HG03135 (cell line): ENCODE measurements at regions not wholly inside any gene's neighbourhood (a gene's known extent, or its start where the extent isn't known, plus 50 kb on each side); places are given as distances from the start of the nearest gene placed in this dataset.
"Not testable (repeated sequence)": the region's sequence is repeated elsewhere in the genome, so short reads cannot be mapped to it uniquely, and the experiment has no call there.

ENCODE experiments used
- ATAC-seq: cut with Tn5 transposase; IDR thresholded peaks from one replicate; pipeline ENCODE4 v1.9.1; 2021; ENCODE audit warnings: mild to moderate bottlenecking, moderate library complexity; ENCODE audit not compliant: unreplicated experiment

GRCh38 chr22:49698616-49699015, 129.1 kb downstream of the BRD1 start:
- ATAC-seq = not testable (repeated sequence)

DNA sequence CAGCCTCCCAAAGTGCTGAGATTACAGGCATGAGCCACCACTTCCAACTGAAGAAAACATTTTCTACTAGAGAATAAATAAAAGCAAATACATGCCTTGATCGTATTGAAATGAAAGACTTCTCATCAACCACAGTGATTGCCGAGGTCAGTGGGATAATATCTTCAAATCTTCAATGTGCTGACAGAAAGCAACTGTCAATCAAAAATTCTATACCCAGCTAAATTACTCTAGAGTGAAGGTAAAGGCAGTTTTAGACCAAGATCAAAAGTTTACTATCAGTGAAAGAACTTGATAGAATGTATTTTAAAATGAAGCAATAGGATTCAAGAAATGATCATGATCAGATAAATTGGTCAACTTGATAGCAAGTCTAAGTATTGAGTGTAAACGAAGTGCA, 130.6 kb downstream of the BRD1 start:
- no peak for ATAC-seq

DNA sequence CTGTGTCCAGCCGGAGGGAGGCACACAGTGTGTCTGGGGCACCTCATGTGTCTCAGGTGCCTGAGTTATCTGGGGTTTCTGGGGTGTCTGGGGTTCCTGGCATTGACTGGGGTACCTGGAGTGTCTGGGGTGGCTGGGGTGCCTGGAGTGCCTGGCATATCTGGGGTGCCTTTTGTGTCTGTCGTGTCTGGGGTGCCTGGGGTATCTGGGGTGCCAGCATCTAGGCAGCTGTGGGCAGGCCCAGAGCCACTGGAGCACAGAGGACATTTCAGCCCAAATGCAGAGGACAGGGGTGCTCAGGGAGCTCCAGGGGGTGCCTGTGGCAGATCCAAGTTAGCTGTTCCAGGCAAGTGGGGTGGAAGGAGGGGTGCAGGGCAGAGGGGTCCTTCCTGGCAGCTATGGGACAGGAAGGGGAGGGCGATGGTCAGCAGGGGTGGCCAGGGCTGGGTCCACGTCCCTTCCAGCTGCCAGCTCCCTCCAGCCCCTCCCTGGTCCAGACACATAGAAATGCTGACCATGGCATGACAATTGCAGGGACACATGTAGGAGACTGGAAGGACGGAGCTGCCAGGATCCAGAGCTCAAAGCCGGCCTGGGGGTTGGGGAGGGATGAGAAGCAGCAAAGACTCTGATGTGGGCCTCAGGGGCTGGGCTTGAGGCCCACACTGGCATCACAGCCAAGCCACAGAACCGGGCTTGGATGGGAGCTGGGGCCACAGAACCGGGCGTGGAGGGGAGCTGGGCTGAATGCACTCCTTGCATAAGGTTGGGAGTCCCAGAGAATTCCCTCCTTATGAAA, 133.0 kb downstream of the BRD1 start:
- ATAC-seq = no peak

DNA sequence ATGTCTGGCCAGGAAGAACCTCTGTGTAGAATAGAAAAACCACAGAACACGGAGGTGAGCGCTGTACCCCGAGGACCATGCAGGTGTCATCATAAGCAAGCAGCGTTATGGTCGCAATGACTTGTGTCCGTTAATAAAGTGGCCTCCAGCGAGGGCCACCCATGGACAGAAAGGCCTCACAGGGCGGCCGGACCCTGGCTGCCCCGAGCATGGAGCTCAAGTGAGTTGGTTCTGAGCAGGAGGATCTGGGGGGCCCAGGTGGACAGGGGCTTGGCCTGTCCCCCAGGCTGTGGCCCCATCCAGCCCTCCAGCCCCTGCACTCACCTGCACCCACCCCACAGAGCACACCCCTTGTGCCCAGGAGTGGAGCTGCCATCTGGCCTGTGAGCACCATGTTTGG, 133.8 kb downstream of the BRD1 start:
- no peak for ATAC-seq

DNA sequence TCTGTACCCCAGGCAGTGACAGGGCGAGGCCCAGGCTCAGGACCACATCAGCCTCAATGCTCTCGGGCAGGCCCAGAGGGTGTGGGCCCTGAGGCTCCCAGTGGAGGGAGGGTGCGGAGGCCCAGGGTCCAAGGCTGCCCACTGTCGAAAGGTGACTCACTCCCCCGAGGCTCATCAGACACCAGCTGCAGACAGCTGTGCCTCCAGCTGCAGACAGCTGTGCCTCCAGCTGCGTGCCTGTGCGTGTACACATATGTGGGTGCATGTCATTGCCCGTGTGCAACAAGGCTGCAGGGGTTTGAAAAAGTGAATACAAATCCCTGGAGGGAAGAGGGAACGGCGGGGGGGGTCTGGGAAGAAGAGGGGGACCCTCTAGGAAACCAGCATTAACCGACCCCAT, 134.3 kb downstream of the BRD1 start:
- ATAC-seq = no peak

- ATAC-seq = no peak
Measured at GRCh38 chr22:49692499-49693225, 135.0 kb downstream of the BRD1 start.

GRCh38 chr22:49691256-49691655, 136.4 kb downstream of the BRD1 start:
- no peak for ATAC-seq

GRCh38 chr22:49690454-49690853, 137.2 kb downstream of the BRD1 start:
- no peak for ATAC-seq

- no peak for ATAC-seq
Measured at GRCh38 chr22:49689858-49690257, 137.8 kb downstream of the BRD1 start.

GRCh38 chr22:49689255-49689770, 138.4 kb downstream of the BRD1 start:
- ATAC-seq = no peak

DNA sequence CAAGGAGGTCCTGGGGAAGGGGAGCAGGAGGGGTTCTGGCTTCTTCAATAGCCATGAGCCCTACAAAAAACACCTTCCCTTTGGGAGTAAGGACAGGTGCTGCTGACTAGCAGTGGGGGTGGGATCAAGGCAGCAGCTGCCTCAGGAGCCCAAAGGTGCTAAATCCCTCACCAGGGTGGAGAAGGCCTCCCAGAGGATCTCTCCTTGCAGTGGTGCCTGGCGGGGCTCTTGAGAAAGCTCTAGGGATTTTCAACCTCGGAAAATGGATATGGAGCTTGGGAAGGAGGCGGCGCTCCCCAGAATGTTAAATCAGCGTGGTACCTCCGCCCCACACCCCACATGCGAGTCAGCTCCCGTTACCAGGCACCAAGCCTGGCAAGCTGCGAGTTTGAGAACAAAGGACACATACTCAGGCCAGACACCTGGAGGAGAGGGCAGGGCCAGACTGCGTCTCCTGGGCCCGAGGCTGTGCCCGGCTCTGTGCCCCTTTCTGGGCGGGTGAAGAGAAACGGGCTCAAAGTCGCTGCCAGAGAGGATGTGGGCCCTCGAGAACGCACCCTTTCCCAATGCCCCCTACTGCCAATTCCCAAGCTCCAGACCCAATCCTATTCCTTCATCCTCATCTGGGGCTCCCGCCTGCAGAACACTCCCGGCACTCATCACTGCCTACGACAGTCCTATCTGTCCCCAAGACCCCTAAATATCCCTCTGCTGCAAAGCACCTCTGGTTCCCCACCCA, 139.0 kb downstream of the BRD1 start:
- no peak for ATAC-seq

DNA sequence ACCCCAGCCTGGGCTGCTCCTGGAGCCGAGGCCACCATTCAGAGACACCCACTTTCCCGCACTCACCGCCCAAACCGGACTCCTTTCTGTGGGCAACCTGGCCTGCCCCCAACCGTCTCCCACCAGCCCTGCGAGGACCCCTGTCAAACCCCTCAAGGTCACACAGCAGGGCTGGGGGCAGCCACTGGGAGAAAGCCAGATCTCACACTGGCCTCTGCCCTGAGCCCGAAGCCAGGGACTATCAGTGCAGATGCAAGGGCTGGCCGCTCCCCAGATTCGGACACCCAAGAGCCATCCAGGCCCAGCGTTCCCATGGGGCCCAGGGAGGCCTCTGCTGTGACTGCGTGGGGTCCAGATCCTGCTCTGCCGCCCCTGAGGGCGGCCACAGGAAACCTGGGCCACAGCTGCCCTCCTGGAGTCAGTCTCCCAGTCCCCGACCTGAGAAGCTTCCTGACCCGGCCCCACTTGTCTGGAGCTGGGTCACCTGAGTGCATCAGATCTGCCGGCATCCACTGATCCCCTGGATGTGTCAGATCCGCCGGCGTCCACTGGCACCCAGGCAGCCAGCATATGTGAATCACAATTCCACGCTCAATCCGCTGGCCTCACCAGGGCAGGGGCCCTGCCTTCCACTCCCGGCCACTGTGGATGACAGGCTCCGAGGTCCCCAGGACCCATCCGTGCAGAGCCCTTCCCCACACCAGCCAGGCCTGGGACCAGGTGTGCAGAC, 139.7 kb downstream of the BRD1 start:
- ATAC-seq = no peak

DNA sequence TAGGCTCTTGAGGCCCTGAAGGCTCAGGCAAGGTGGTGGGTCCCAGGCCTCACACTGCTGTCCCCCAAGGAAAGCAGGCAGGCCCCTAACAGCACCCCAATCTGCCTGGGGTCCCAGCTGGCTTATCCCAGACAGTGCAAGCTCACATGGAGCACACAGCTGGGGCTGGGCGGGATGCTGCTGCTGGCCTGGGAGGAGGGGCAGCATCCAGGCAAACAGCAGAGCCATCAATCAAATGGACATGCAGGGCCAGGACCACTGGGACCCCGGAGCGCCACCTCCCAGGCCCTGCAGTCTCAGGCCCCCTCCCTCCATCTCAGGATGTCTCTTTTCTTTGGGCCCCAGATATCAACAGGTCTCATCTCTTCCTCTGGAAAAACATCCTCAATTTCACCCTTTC, 140.3 kb downstream of the BRD1 start:
- no peak for ATAC-seq

DNA sequence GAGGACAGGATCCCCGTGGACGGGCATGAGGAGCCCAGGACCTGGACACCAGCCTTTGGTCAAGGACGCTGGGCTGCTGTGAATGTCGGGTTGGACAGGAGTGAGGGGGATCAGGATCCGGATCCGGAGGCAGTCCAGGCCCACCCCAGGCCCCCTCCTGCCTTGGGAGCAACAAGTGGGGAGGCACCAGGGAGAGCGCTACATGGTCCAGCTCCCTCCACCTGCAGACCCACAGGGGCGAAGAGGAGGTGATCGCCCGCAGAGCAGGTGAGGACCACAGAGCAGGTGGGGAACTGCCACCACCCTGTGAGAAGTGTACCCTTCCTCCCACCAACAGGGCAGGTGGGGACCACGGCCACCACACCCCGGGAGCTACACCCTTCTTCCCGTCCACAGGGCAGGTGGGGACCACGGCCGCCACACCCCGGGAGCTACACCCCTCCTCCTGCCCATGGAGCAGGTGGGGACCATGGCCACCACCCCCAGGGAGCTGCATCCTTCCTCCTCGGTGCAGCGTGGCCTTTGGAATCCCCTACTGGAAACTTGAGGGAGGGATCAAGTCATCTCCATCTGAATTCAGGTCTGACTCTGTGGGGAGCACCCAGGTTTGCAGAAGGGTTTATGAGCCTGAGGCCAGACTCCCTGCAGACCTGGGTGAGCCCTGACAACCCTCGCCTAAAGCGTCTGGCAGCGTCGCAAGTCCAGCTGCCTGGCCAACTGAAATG, 141.0 kb downstream of the BRD1 start:
- ATAC-seq = no peak

- ATAC-seq = no peak
Measured at GRCh38 chr22:49685686-49686085, 142.0 kb downstream of the BRD1 start.

- no peak for ATAC-seq
Measured at GRCh38 chr22:49685116-49685515, 142.6 kb downstream of the BRD1 start.

GRCh38 chr22:49683032-49683431, 144.6 kb downstream of the BRD1 start:
- no peak for ATAC-seq

- not testable (repeated sequence) for ATAC-seq
Measured at GRCh38 chr22:49680819-49681218, 146.9 kb downstream of the BRD1 start.

DNA sequence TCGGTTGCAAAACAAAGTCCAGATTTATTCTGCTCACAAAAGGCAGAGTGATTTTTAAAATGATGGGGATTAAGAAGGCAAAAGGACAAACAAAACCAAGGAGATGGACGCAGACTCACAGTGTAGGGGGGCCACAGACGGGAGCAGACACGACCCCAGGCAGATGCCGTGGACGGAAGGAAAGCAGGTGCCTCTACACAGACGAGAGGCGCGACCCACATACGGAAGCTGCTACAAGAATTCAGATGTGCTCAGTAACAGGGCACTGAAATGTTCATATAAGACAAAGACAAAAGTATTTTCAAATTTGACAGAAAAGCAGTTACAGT, 148.9 kb downstream of the BRD1 start:
- ATAC-seq = no peak

GRCh38 chr22:49678137-49678841, 149.4 kb downstream of the BRD1 start:
- no peak for ATAC-seq
